GM21619 (cell line): ENCODE measurements at regions not wholly inside any gene's neighbourhood (a gene's known extent, or its start where the extent isn't known, plus 50 kb on each side); places are given as distances from the start of the nearest gene placed in this dataset.
A peak's percentile ranks its signal among the peaks of the same experiment; 100 is the strongest.
"Not testable (repeated sequence)": the region's sequence is repeated elsewhere in the genome, so short reads cannot be mapped to it uniquely, and the experiment has no call there.

ENCODE experiments used
- ATAC-seq: cut with Tn5 transposase; IDR thresholded peaks from one replicate; pipeline ENCODE4 v1.9.1; 2021; ENCODE audit not compliant: unreplicated experiment

GRCh38 chr14:45633220-45633984, 380.4 kb upstream of the MIS18BP1 start:
- ATAC-seq = no peak

- ATAC-seq = no peak
Observed at GRCh38 chr14:45621731-45622130, 368.7 kb upstream of the MIS18BP1 start.

- ATAC-seq = no peak
Observed at GRCh38 chr14:45619831-45620230, 366.8 kb upstream of the MIS18BP1 start.

DNA sequence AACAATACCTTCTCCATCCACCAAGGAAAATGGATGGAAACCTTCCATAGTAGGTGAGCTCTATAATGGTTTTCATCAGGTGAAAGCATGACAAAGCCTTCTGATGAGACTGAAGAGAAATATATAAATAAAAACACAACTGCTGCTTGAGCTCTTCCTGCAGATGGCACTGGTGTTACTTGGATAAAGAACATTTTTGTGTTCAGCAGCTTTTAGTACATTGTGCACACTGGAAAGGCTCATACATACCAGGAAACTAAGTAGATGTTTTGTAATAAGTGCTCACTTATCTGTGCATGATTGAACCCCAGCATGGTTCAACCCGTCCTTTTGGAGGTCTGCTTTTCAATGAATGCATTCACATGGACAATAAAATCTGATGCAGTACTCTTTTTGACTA, 357.3 kb upstream of the MIS18BP1 start:
- no peak for ATAC-seq

GRCh38 chr14:45587142-45587541, 334.1 kb upstream of the MIS18BP1 start:
- ATAC-seq = no peak

GRCh38 chr14:45559626-45560025, 306.6 kb upstream of the MIS18BP1 start:
- ATAC-seq = no peak

DNA sequence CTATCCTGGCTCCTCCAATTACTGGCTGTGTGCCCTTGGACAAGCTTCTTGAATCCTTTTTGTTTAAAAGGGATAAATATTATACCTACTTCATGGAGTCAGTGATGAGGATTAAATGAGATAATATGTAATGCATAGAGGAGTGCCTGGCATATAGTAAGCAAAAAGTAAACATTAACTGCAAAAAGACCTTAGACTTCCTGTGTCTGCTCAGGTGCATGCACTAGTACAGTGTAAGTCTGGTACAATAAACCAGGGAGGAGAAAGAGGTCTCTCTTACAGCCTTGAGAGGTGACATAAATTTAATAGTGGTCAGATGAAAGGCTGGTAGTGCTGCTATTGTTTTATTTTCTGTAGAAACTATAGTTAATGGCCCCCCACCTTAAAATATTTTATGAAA, 305.2 kb upstream of the MIS18BP1 start:
- no peak for ATAC-seq

GRCh38 chr14:45553981-45554380, 301.0 kb upstream of the MIS18BP1 start:
- no peak for ATAC-seq

DNA sequence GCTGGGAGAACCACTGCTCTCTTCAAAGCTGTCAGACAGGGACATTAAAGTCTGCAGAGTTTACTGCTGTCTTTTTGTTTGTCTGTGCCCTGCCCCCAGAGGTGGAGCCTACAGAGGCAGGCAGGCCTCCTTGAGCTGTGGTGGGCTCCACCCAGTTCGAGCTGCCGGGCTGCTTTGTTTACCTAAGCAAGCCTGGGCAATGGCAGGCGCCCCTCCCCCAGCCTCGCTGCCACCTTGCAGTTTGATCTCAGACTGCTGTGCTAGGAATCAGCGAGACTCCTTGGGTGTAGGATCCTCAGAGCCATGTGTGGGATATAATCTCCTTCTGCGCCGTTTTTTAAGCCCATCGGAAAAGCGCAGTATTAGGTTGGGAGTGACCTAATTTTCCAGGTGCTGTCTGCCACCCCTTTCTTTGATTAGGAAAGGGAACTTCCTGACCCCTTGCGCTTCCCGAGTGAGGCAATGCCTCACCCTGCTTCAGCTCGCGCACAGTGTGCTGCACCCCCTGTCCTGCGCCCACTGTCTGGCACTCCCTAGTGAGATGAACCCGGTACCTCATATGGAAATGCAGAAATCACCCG, 298.3 kb upstream of the MIS18BP1 start:
- ATAC-seq = not testable (repeated sequence)

- ATAC-seq = no peak
Observed at GRCh38 chr14:45531022-45531421, 278.0 kb upstream of the MIS18BP1 start.

DNA sequence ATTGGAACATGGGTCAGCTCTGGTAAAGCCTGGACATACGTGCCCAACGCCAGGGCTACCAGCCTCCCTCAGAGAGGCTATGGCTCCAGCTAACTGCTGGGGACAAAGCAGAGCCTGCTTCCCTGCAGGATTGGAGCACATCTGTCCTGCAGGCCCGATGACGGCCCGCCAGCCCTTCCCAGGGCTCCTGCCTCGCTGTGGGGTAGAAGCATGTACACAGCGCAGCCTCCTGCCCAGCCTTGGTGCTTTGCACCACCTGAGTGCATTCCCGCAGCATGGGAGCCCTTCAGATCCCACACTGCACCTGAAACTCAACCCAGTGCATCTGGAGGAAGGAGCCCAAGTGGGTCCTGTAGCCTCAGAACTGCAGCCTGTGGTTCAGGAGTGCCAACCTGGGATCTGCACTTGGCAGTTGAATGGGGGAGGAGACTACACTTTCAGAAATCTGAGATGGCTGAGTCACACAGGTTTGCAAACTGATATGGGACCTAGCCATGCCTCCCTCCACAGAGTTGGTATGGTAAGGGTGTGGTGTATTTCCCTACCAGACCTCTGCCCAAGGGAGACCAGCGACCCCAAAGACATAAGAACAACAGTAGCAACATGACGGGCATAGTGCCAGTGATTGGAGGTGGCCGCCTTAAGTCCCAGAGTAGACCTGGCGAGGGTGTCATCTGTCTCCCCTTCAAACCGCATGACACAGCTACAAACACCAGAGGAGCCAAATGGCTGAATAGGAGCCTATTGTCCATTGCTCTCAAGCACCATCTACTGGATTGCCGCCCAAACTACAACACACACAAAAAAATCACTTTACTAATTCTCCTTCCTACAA, 273.9 kb upstream of the MIS18BP1 start:
- peak; percentile 73 for ATAC-seq

DNA sequence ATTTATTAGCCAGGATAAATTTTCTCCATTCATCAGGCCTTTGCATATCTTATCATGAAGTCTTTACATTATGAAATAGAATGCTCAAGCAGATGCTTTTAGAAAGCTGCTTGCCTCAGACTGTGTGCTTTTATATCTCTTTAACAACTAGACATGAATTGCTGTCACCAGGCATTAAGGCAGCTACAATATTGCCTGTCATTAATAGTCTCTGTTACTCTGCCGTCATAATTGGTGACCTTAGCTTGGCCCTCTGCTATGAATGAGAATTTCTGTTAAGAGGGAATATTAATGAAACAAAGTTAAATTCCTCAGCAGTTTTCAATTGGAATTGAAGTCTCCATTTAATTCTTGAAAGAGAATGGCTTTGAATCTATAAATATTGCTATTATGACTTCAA, 266.8 kb upstream of the MIS18BP1 start:
- no peak for ATAC-seq

DNA sequence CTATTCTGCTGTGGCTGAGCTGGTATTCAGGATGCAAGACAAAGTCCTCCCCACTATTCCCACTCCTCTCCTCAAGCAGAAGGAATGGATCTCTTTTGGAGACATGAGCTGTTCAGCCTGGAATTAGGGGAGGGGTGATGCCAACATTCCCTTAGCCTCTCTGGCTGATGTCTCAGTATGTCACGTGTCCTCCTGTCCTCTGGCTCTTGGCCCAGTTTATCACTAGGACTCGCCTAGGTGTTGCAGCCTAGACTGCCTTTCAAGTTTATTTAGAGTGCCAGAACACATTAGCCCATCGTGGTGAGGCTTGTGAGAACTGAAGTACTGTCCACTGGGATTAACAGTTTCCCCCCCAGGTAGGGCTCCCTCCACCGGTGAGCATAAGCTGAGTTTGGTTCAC, 239.9 kb upstream of the MIS18BP1 start:
- no peak for ATAC-seq

- ATAC-seq = no peak
Observed at GRCh38 chr14:45491914-45492313, 238.9 kb upstream of the MIS18BP1 start.

- no peak for ATAC-seq
Observed at GRCh38 chr14:45486599-45486998, 233.6 kb upstream of the MIS18BP1 start.

- no peak for ATAC-seq
Observed at GRCh38 chr14:45467023-45467422, 214.0 kb upstream of the MIS18BP1 start.

GRCh38 chr14:45434221-45434620, 181.2 kb upstream of the MIS18BP1 start:
- no peak for ATAC-seq

GRCh38 chr14:45426685-45427282, 173.8 kb upstream of the MIS18BP1 start:
- ATAC-seq = peak; percentile 79

DNA sequence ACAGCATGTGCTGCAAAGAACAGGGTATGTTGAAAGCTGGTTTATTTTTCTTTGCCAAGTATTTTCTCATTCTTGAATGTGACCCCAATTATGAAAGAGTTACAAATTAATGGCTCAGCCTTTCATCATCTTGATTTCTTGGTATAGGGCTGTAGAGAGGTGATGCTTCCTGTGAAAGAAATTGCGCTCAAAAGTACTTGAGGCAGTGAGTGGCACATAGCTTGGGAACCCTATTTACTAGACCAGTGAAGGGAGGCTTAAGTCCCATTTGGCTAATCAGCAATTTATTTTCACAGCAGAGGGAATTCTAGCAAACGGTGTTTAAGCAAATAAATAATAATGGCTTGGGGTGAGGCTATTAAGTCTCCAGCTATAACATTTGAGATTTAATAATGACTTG, 153.9 kb upstream of the MIS18BP1 start:
- ATAC-seq = no peak

GRCh38 chr14:45400950-45401640, 148.1 kb upstream of the MIS18BP1 start:
- no peak for ATAC-seq

DNA sequence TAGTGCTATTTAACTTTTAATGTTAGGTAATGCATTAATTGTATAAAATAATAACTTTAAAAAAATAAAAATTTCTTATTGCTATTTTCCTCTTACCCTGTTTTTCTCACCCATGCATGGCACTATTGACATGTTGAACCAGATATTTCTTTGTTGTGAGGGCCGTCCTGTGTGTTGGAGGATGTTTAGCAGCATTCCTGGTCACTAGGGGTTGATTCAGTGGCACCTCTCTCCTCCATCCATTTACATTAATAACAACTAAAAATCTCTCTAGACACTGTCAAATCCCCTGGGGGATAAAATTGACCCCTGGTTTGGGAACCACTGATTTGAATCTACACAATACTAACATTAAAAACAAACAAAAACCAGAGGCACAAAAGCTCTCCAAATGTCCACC, 147.5 kb upstream of the MIS18BP1 start:
- no peak for ATAC-seq
